ENCODE measurements at regions not wholly inside any gene's neighbourhood (a gene's known extent, or its start where the extent isn't known, plus 50 kb on each side); places are given as distances from the start of the nearest gene placed in this dataset.

GRCh38 chr9:107172160-107172978 is 110.7 kb upstream of the RAD23B start:
- no peaks in the 10 kb centered on the region for H3K9me3 Mint-ChIP-seq (ENCODE audit: low read depth)
- DNase-seq (peak; percentile 82), ATAC-seq (peak; percentile 49)
- peaks cover 7% of the 10 kb centered on the region for H3K27me3 Mint-ChIP-seq
- ChIA-PET CTCF (interaction anchor here (0.6 to 1.2 kb wide), 5 partner anchors 11 to 155 kb away, joined by 3 to 5 read pairs (median 3); no protein-coding TSS in a partner anchor), POLR2A (no interaction called here)
- intact Hi-C loops (cut with DNase I, micrococcal nuclease), result loop anchor here (1.0 to 5.0 kb wide), 7 partner anchors 35 to 1330 kb away; partner anchors contain the start of gene RAD23B (in 1 of the 2)
- H3K36me3 Mint-ChIP-seq (ENCODE audit: low read depth), result no peaks in the 10 kb centered on the region
- H3K4me1 Mint-ChIP-seq, result peaks cover 22% of the 10 kb centered on the region
- no peak overlapping the region for H3K4me3 Mint-ChIP-seq
- no peak overlapping the region for H3K27ac Mint-ChIP-seq

GRCh38 chr9:107172979-107173347 is 110.1 kb upstream of the RAD23B start:
- ATAC-seq, result peak; percentile 65
- intact Hi-C loops (cut with DNase I, micrococcal nuclease), result loop anchor here (1.0 to 5.0 kb wide), 8 partner anchors 36 to 1330 kb away; partner anchors contain the start of gene RAD23B (in 1 of the 2)
- ChIA-PET POLR2A (no interaction called here), CTCF (interaction anchor here (0.6 to 1.2 kb wide), 8 partner anchors 10 to 315 kb away, joined by 3 to 5 read pairs (median 3); no protein-coding TSS in a partner anchor)
- peak; percentile 34 for DNase-seq
- Mint-ChIP-seq H3K9me3 (ENCODE audit: low read depth) (no peaks in the 10 kb centered on the region), H3K27ac (no peak overlapping the region), H3K4me1 (peaks cover 22% of the 10 kb centered on the region), H3K4me3 (no peak overlapping the region), H3K36me3 (ENCODE audit: low read depth) (no peaks in the 10 kb centered on the region), H3K27me3 (peaks cover 10% of the 10 kb centered on the region)

- Mint-ChIP-seq H3K27ac (no peak overlapping the region), H3K36me3 (ENCODE audit: low read depth) (no peaks in the 10 kb centered on the region), H3K27me3 (peaks cover 10% of the 10 kb centered on the region), H3K4me3 (no peak overlapping the region), H3K9me3 (ENCODE audit: low read depth) (no peaks in the 10 kb centered on the region), H3K4me1 (peaks cover 22% of the 10 kb centered on the region)
- DNase-seq (no peak), ATAC-seq (peak; percentile 69)
- intact Hi-C loops (cut with DNase I, micrococcal nuclease), result loop anchor here (1.0 to 5.0 kb wide), 7 partner anchors 39 to 1331 kb away; partner anchors contain the start of gene RAD23B (in 1 of the 2)
- CTCF ChIA-PET, result interaction anchor here (0.6 to 1.2 kb wide), 9 partner anchors 9 to 1096 kb away, joined by 3 to 5 read pairs (median 3); no protein-coding TSS in a partner anchor
- POLR2A ChIA-PET, result no interaction called here
Observed at GRCh38 chr9:107173422-107174180, 109.5 kb upstream of the RAD23B start.

GRCh38 chr9:107174441-107174840 is 108.6 kb upstream of the RAD23B start:
- H3K36me3 Mint-ChIP-seq (ENCODE audit: low read depth), result no peaks in the 10 kb centered on the region
- H3K27me3 Mint-ChIP-seq, result peaks cover 14% of the 10 kb centered on the region
- intact Hi-C loops (cut with DNase I, micrococcal nuclease), result loop anchor here (2.0 to 5.0 kb wide), 3 partner anchors 38 to 1272 kb away; no protein-coding TSS in a partner anchor
- H3K9me3 Mint-ChIP-seq (ENCODE audit: low read depth), result no peaks in the 10 kb centered on the region
- H3K4me3 Mint-ChIP-seq, result no peak overlapping the region
- ATAC-seq (peak; percentile 13), DNase-seq (peak; percentile 33)
- POLR2A ChIA-PET, result no interaction called here
- no peak overlapping the region for H3K27ac Mint-ChIP-seq
- peaks cover 22% of the 10 kb centered on the region for H3K4me1 Mint-ChIP-seq
- CTCF ChIA-PET, result interaction anchor here (0.7 to 1.2 kb wide), 3 partner anchors 28 to 1095 kb away, joined by 3 to 4 read pairs (median 3); no protein-coding TSS in a partner anchor

GRCh38 chr9:107175041-107175440 is 108.0 kb upstream of the RAD23B start:
- H3K9me3 Mint-ChIP-seq (ENCODE audit: low read depth), result no peaks in the 10 kb centered on the region
- peaks cover 22% of the 10 kb centered on the region for H3K4me1 Mint-ChIP-seq
- intact Hi-C loops (cut with DNase I, micrococcal nuclease), result loop anchor here in 1 of 2 experiments (2.0 kb wide), 1 partner anchor 38 kb away; no protein-coding TSS in a partner anchor
- ATAC-seq (no peak), DNase-seq (no peak)
- no peak overlapping the region for H3K4me3 Mint-ChIP-seq
- peaks cover 19% of the 10 kb centered on the region for H3K27me3 Mint-ChIP-seq
- no peaks in the 10 kb centered on the region for H3K36me3 Mint-ChIP-seq (ENCODE audit: low read depth)
- no peak overlapping the region for H3K27ac Mint-ChIP-seq
- POLR2A ChIA-PET, result no interaction called here
- CTCF ChIA-PET, result interaction anchor here (0.9 to 1.2 kb wide), 3 partner anchors 12 to 38 kb away, joined by 3 to 4 read pairs (median 3); no protein-coding TSS in a partner anchor

- no peaks in the 10 kb centered on the region for H3K9me3 Mint-ChIP-seq (ENCODE audit: low read depth)
- H3K27ac Mint-ChIP-seq, result no peak overlapping the region
- H3K4me3 Mint-ChIP-seq, result no peak overlapping the region
- DNase-seq (no peak), ATAC-seq (no peak)
- intact Hi-C loops (cut with DNase I, micrococcal nuclease), result loop anchor here in 1 of 2 experiments (2.0 kb wide), 1 partner anchor 37 kb away; no protein-coding TSS in a partner anchor
- CTCF ChIA-PET, result interaction anchor here (0.8 to 1.2 kb wide), 4 partner anchors 11 to 166 kb away, joined by 3 to 4 read pairs (median 4); no protein-coding TSS in a partner anchor
- H3K27me3 Mint-ChIP-seq, result peaks cover 19% of the 10 kb centered on the region
- peaks cover 22% of the 10 kb centered on the region for H3K4me1 Mint-ChIP-seq
- POLR2A ChIA-PET, result no interaction called here
- no peaks in the 10 kb centered on the region for H3K36me3 Mint-ChIP-seq (ENCODE audit: low read depth)
Observed at GRCh38 chr9:107175816-107176435, 107.2 kb upstream of the RAD23B start.

- H3K4me3 Mint-ChIP-seq, result no peak overlapping the region
- DNase-seq (no peak), ATAC-seq (no peak)
- ChIA-PET POLR2A (no interaction called here), CTCF (interaction anchor here (0.8 to 1.1 kb wide), 2 partner anchors 39 to 165 kb away, joined by 3 to 4 read pairs; no protein-coding TSS in a partner anchor)
- peaks cover 24% of the 10 kb centered on the region for H3K27me3 Mint-ChIP-seq
- H3K27ac Mint-ChIP-seq, result no peak overlapping the region
- intact Hi-C loops (cut with DNase I, micrococcal nuclease), result no loop called here
- peaks cover 3% of the 10 kb centered on the region for H3K9me3 Mint-ChIP-seq (ENCODE audit: low read depth)
- peaks cover 1% of the 10 kb centered on the region for H3K36me3 Mint-ChIP-seq (ENCODE audit: low read depth)
- peaks cover 22% of the 10 kb centered on the region for H3K4me1 Mint-ChIP-seq
Observed at GRCh38 chr9:107176436-107177151, 106.5 kb upstream of the RAD23B start.

GRCh38 chr9:107177243-107177839 is 105.7 kb upstream of the RAD23B start:
- peaks cover 20% of the 10 kb centered on the region for H3K4me1 Mint-ChIP-seq
- no peak for ATAC-seq
- POLR2A ChIA-PET, result no interaction called here
- H3K36me3 Mint-ChIP-seq (ENCODE audit: low read depth), result peaks cover 1% of the 10 kb centered on the region
- intact Hi-C loops (cut with DNase I, micrococcal nuclease), result no loop called here
- peaks cover 5% of the 10 kb centered on the region for H3K9me3 Mint-ChIP-seq (ENCODE audit: low read depth)
- peaks cover 28% of the 10 kb centered on the region for H3K27me3 Mint-ChIP-seq
- no peak for DNase-seq
- H3K27ac Mint-ChIP-seq, result no peak overlapping the region
- CTCF ChIA-PET, result no interaction called here
- no peak overlapping the region for H3K4me3 Mint-ChIP-seq

GRCh38 chr9:107177857-107178256 is 105.2 kb upstream of the RAD23B start:
- no peak overlapping the region for H3K27ac Mint-ChIP-seq
- intact Hi-C loops (cut with DNase I, micrococcal nuclease), result no loop called here
- ChIA-PET CTCF (no interaction called here), POLR2A (no interaction called here)
- H3K9me3 Mint-ChIP-seq (ENCODE audit: low read depth), result peaks cover 7% of the 10 kb centered on the region
- no peak overlapping the region for H3K4me3 Mint-ChIP-seq
- peaks cover 30% of the 10 kb centered on the region for H3K27me3 Mint-ChIP-seq
- ATAC-seq (no peak), DNase-seq (no peak)
- peaks cover 14% of the 10 kb centered on the region for H3K4me1 Mint-ChIP-seq
- peaks cover 1% of the 10 kb centered on the region for H3K36me3 Mint-ChIP-seq (ENCODE audit: low read depth)

GRCh38 chr9:107178293-107178692 is 104.8 kb upstream of the RAD23B start:
- Mint-ChIP-seq H3K27me3 (peaks cover 32% of the 10 kb centered on the region), H3K9me3 (ENCODE audit: low read depth) (peaks cover 11% of the 10 kb centered on the region), H3K4me1 (peaks cover 10% of the 10 kb centered on the region), H3K27ac (no peak overlapping the region), H3K4me3 (no peak overlapping the region), H3K36me3 (ENCODE audit: low read depth) (peaks cover 5% of the 10 kb centered on the region)
- ATAC-seq (no peak), DNase-seq (no peak)
- intact Hi-C loops (cut with DNase I, micrococcal nuclease), result no loop called here
- CTCF ChIA-PET, result no interaction called here
- POLR2A ChIA-PET, result no interaction called here
